Stromal cell of bone marrow (primary cell): ENCODE measurements at regions not wholly inside any gene's neighbourhood (a gene's known extent, or its start where the extent isn't known, plus 50 kb on each side); places are given as distances from the start of the nearest gene placed in this dataset.

Source experiments
- DNase-seq: peaks from one replicate; pipeline ENCODE4 v3.0.0-alpha.2; 2012; ENCODE audit warnings: low read depth

GRCh38 chr7:115707258-115708012 lies 323.1 kb downstream of the TFEC start:
- no peak for DNase-seq

- no peak for DNase-seq
These were observed 325.7 kb downstream of the TFEC start for GRCh38 chr7:115704884-115705283.

GRCh38 chr7:115701141-115701540 lies 329.4 kb downstream of the TFEC start:
- no peak for DNase-seq

- DNase-seq, result no peak
These were observed 336.1 kb downstream of the TFEC start for GRCh38 chr7:115694424-115694823.

- no peak for DNase-seq
These were observed 336.8 kb downstream of the TFEC start for GRCh38 chr7:115693779-115694178.

GRCh38 chr7:115689941-115690340 lies 340.6 kb downstream of the TFEC start:
- no peak for DNase-seq

GRCh38 chr7:115683093-115683492 lies 347.5 kb downstream of the TFEC start:
- DNase-seq, result no peak

GRCh38 chr7:115682507-115682906 lies 348.1 kb downstream of the TFEC start:
- DNase-seq, result no peak

GRCh38 chr7:115680921-115681320 lies 349.6 kb downstream of the TFEC start:
- DNase-seq, result no peak

- DNase-seq, result peak; percentile 18
These were observed 350.6 kb downstream of the TFEC start for GRCh38 chr7:115679976-115680375.

- no peak for DNase-seq
These were observed 351.1 kb downstream of the TFEC start for GRCh38 chr7:115679423-115679822.

- peak; percentile 15 for DNase-seq
These were observed 352.2 kb downstream of the TFEC start for GRCh38 chr7:115678086-115678982.

GRCh38 chr7:115676707-115677106 lies 353.9 kb downstream of the TFEC start:
- DNase-seq, result no peak

GRCh38 chr7:115676080-115676479 lies 354.5 kb downstream of the TFEC start:
- DNase-seq, result peak; percentile 36

GRCh38 chr7:115674467-115675024 lies 356.0 kb downstream of the TFEC start:
- no peak for DNase-seq

- no peak for DNase-seq
These were observed 358.5 kb downstream of the TFEC start for GRCh38 chr7:115672024-115672423.

GRCh38 chr7:115662676-115663075 lies 367.9 kb downstream of the TFEC start:
- DNase-seq, result no peak

- DNase-seq, result no peak
These were observed 368.4 kb downstream of the TFEC start for GRCh38 chr7:115662120-115662519.

GRCh38 chr7:115658223-115658622 lies 372.3 kb downstream of the TFEC start:
- no peak for DNase-seq

- DNase-seq, result peak; percentile 17
These were observed 376.0 kb downstream of the TFEC start for GRCh38 chr7:115654384-115655214.

- no peak for DNase-seq
These were observed 381.1 kb downstream of the TFEC start for GRCh38 chr7:115649429-115649828.

- no peak for DNase-seq
These were observed 382.9 kb downstream of the TFEC start for GRCh38 chr7:115647712-115648111.
